GM12891 (cell line): ENCODE measurements at regions not wholly inside any gene's neighbourhood (a gene's known extent, or its start where the extent isn't known, plus 50 kb on each side); places are given as distances from the start of the nearest gene placed in this dataset.

ENCODE experiments used
- DNase-seq: peaks from one replicate; pipeline ENCODE4 v3.0.0; 2011; ENCODE audit warnings: low spot score; ENCODE audit not compliant: insufficient read length
- FAIRE-seq: peaks from 2 replicates; lab custom pipeline; 2011; peaks lifted over from hg19 to GRCh38; lab: Jason Lieb, UNC
- PAX5 ChIP-seq: IDR thresholded peaks from 2 replicates; pipeline ENCODE4 v1.6.1; 2011; ENCODE audit warnings: low read length, moderate library complexity, mild to moderate bottlenecking; ENCODE audit not compliant: insufficient read depth, severe bottlenecking
- POLR2A ChIP-seq: IDR thresholded peaks from 2 replicates; pipeline ENCODE4 v1.6.1; 2011; ENCODE audit warnings: low read depth, low read length, control low read depth
- POLR2AphosphoS5 ChIP-seq: IDR thresholded peaks from 2 replicates; pipeline ENCODE4 v1.6.1; 2011; ENCODE audit warnings: low read depth, low read length, control low read depth
- POU2F2 ChIP-seq: IDR thresholded peaks from 2 replicates; pipeline ENCODE4 v1.6.1; 2011; ENCODE audit warnings: low read depth, mild to moderate bottlenecking, control low read depth, low read length, moderate library complexity
- SPI1 ChIP-seq: IDR thresholded peaks from 2 replicates; pipeline ENCODE4 v1.6.1; 2011; ENCODE audit warnings: low read depth, low read length, control low read depth
- TAF1 ChIP-seq: IDR thresholded peaks from 2 replicates; pipeline ENCODE4 v1.6.1; 2011; ENCODE audit warnings: low read depth, low read length, control low read depth

GRCh38 chr10:23884670-23885069, 324.3 kb upstream of the KIAA1217 start:
- DNase-seq (no peak), FAIRE-seq (no peak)
- TF ChIP-seq PAX5, result no peak

GRCh38 chr10:23885853-23886252, 323.1 kb upstream of the KIAA1217 start:
- FAIRE-seq (no peak), DNase-seq (no peak)
- TF ChIP-seq SPI1, result no peak
- TF ChIP-seq PAX5, result no peak
- no peak for TF ChIP-seq POU2F2
- TF ChIP-seq POLR2AphosphoS5, result no peak
- TF ChIP-seq TAF1, result no peak
- no peak for TF ChIP-seq POLR2A

- FAIRE-seq (no peak), DNase-seq (no peak)
- no peak for TF ChIP-seq PAX5
- TF ChIP-seq TAF1, result no peak
- TF ChIP-seq POLR2A, result no peak
- no peak for TF ChIP-seq POU2F2
- no peak for TF ChIP-seq SPI1
- no peak for TF ChIP-seq POLR2AphosphoS5
These were observed 322.6 kb upstream of the KIAA1217 start for GRCh38 chr10:23886355-23886754.

GRCh38 chr10:23891301-23891700, 317.6 kb upstream of the KIAA1217 start:
- no peak for DNase-seq
- FAIRE-seq, result no peak
- no peak for TF ChIP-seq PAX5

- no peak for TF ChIP-seq TAF1
- TF ChIP-seq POU2F2, result no peak
- no peak for TF ChIP-seq SPI1
- TF ChIP-seq PAX5, result no peak
- no peak for TF ChIP-seq POLR2AphosphoS5
- no peak for TF ChIP-seq POLR2A
- no peak for FAIRE-seq
- DNase-seq, result no peak
These were observed 316.6 kb upstream of the KIAA1217 start for GRCh38 chr10:23892296-23892695.

- no peak for TF ChIP-seq TAF1
- no peak for TF ChIP-seq POU2F2
- DNase-seq, result no peak
- no peak for FAIRE-seq
These were observed 311.7 kb upstream of the KIAA1217 start for GRCh38 chr10:23897267-23897666.

GRCh38 chr10:23897861-23898260, 311.1 kb upstream of the KIAA1217 start:
- FAIRE-seq, result no peak
- TF ChIP-seq TAF1 (no peak), POU2F2 (no peak), POLR2A (no peak), POLR2AphosphoS5 (no peak), SPI1 (no peak), PAX5 (no peak)
- no peak for DNase-seq

- FAIRE-seq (no peak), DNase-seq (no peak)
- no peak for TF ChIP-seq PAX5
- no peak for TF ChIP-seq POLR2A
- no peak for TF ChIP-seq SPI1
These were observed 309.8 kb upstream of the KIAA1217 start for GRCh38 chr10:23899166-23899565.

- DNase-seq (no peak), FAIRE-seq (no peak)
- TF ChIP-seq POLR2AphosphoS5 (no peak), POU2F2 (no peak), POLR2A (no peak), SPI1 (no peak), PAX5 (no peak), TAF1 (no peak)
These were observed 298.6 kb upstream of the KIAA1217 start for GRCh38 chr10:23910291-23910690.

- no peak for FAIRE-seq
- TF ChIP-seq SPI1 (no peak), TAF1 (no peak), POU2F2 (no peak), PAX5 (no peak), POLR2AphosphoS5 (no peak), POLR2A (no peak)
- DNase-seq, result no peak
These were observed 296.0 kb upstream of the KIAA1217 start for GRCh38 chr10:23912884-23913404.

- FAIRE-seq (no peak), DNase-seq (no peak)
- TF ChIP-seq POU2F2 (no peak), PAX5 (no peak), SPI1 (no peak), POLR2A (no peak), TAF1 (no peak), POLR2AphosphoS5 (no peak)
These were observed 294.3 kb upstream of the KIAA1217 start for GRCh38 chr10:23914641-23915040.
